Uterus (tissue), 2 donors: ENCODE measurements at regions not wholly inside any gene's neighbourhood (a gene's known extent, or its start where the extent isn't known, plus 50 kb on each side); places are given as distances from the start of the nearest gene placed in this dataset.

Source experiments
- POLR2A ChIP-seq, 2 donors: fragments of 450-650 bp; IDR thresholded peaks; one replicate each; pipeline ENCODE4 v1.6.1; 2016; ENCODE audit warnings: antibody characterized with exemption in 2 of 2, mild to moderate bottlenecking in 1 of 2, moderate library complexity in 1 of 2
- TF ChIP-seq, protein P1 (sequence below), 4 experiments: fragments of 200-600 bp in 2 of 4; fragments of 450-650 bp in 2 of 4; sonication (generic) in 2 of 4; IDR thresholded peaks; one replicate each; pipeline ENCODE4 v1.5.1; 2016 to 2019; ENCODE audit warnings: antibody characterized with exemption in 4 of 4, mild to moderate bottlenecking in 2 of 4, moderate library complexity in 1 of 4

DNA sequence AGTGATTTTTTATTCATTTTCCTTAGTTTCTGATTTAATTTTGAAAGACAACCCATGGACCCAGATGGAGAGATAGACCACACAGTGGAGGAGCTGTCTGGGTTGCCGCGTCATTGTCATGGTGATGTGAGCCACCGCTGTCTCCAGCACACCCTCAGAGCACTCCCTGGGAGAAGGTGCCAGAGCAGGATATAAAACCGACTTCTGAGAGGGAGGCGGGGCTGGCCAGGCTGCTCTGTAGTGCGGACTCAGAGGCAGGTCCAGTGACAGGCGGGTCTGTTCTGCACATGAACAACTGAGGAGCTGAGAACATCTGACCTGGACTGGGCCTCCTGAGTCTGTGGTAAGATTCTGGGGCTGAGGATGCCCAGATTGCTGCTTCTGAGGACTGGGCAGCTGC is 216.3 kb upstream of the NLRP1 start:
- TF ChIP-seq, protein P1, sequence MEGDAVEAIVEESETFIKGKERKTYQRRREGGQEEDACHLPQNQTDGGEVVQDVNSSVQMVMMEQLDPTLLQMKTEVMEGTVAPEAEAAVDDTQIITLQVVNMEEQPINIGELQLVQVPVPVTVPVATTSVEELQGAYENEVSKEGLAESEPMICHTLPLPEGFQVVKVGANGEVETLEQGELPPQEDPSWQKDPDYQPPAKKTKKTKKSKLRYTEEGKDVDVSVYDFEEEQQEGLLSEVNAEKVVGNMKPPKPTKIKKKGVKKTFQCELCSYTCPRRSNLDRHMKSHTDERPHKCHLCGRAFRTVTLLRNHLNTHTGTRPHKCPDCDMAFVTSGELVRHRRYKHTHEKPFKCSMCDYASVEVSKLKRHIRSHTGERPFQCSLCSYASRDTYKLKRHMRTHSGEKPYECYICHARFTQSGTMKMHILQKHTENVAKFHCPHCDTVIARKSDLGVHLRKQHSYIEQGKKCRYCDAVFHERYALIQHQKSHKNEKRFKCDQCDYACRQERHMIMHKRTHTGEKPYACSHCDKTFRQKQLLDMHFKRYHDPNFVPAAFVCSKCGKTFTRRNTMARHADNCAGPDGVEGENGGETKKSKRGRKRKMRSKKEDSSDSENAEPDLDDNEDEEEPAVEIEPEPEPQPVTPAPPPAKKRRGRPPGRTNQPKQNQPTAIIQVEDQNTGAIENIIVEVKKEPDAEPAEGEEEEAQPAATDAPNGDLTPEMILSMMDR (IDR thresholded peaks at IDR 0.05), result no peak
- no peak for TF ChIP-seq POLR2A (IDR thresholded peaks at IDR 0.05)
